HG02852 (cell line): ENCODE measurements at regions not wholly inside any gene's neighbourhood (a gene's known extent, or its start where the extent isn't known, plus 50 kb on each side); places are given as distances from the start of the nearest gene placed in this dataset.
"Not testable (repeated sequence)": the region's sequence is repeated elsewhere in the genome, so short reads cannot be mapped to it uniquely, and the experiment has no call there.

Experiments used
- ATAC-seq: cut with Tn5 transposase; IDR thresholded peaks from one replicate; pipeline ENCODE4 v1.9.1; 2021; ENCODE audit warnings: mild to moderate bottlenecking, moderate library complexity; ENCODE audit not compliant: unreplicated experiment

- no peak for ATAC-seq
These were observed 129.8 kb upstream of the CHODL start for GRCh38 chr21:18114810-18115209.

GRCh38 chr21:18104802-18105201, 139.8 kb upstream of the CHODL start:
- no peak for ATAC-seq

- not testable (repeated sequence) for ATAC-seq
These were observed 148.2 kb upstream of the CHODL start for GRCh38 chr21:18096413-18096812.

GRCh38 chr21:18089786-18090185, 154.8 kb upstream of the CHODL start:
- no peak for ATAC-seq

- no peak for ATAC-seq
These were observed 174.2 kb upstream of the CHODL start for GRCh38 chr21:18070392-18070791.

- ATAC-seq: no peak
These were observed 174.8 kb upstream of the CHODL start for GRCh38 chr21:18069875-18070274.

- no peak for ATAC-seq
These were observed 184.2 kb upstream of the CHODL start for GRCh38 chr21:18060402-18060801.

- no peak for ATAC-seq
These were observed 185.8 kb upstream of the CHODL start for GRCh38 chr21:18058731-18059398.

GRCh38 chr21:18053151-18053550, 191.5 kb upstream of the CHODL start:
- ATAC-seq: no peak

GRCh38 chr21:18049461-18049860, 195.2 kb upstream of the CHODL start:
- no peak for ATAC-seq

- no peak for ATAC-seq
These were observed 203.6 kb upstream of the CHODL start for GRCh38 chr21:18041012-18041411.

- ATAC-seq: no peak
These were observed 211.1 kb upstream of the C21orf91 start for GRCh38 chr21:18030248-18030647.

GRCh38 chr21:18026359-18026758, 207.2 kb upstream of the C21orf91 start:
- no peak for ATAC-seq

- no peak for ATAC-seq
These were observed 204.6 kb upstream of the C21orf91 start for GRCh38 chr21:18023711-18024110.

- no peak for ATAC-seq
These were observed 204.0 kb upstream of the C21orf91 start for GRCh38 chr21:18023157-18023556.

GRCh38 chr21:18007121-18007520, 188.0 kb upstream of the C21orf91 start:
- ATAC-seq: no peak

- ATAC-seq: no peak
These were observed 187.5 kb upstream of the C21orf91 start for GRCh38 chr21:18006691-18007090.

GRCh38 chr21:18002393-18002792, 183.2 kb upstream of the C21orf91 start:
- ATAC-seq: no peak

GRCh38 chr21:18000981-18001686, 182.0 kb upstream of the C21orf91 start:
- ATAC-seq: no peak

GRCh38 chr21:17998599-17998998, 179.4 kb upstream of the C21orf91 start:
- ATAC-seq: not testable (repeated sequence)

GRCh38 chr21:17989780-17990179, 170.6 kb upstream of the C21orf91 start:
- ATAC-seq: no peak

- ATAC-seq: no peak
These were observed 168.9 kb upstream of the C21orf91 start for GRCh38 chr21:17988102-17988437.
